Suppressor macrophage treated with lipopolysaccharide for 1 hour (primary cell): ENCODE measurements at regions not wholly inside any gene's neighbourhood (a gene's known extent, or its start where the extent isn't known, plus 50 kb on each side); places are given as distances from the start of the nearest gene placed in this dataset.
"Not testable (repeated sequence)": the region's sequence is repeated elsewhere in the genome, so short reads cannot be mapped to it uniquely, and the experiment has no call there.

ENCODE experiments used
- DNase-seq, 3 donors: peaks; one replicate each; pipeline ENCODE4 v3.0.0-alpha.2; 2020 to 2022

GRCh38 chr12:9304540-9304939, 96.3 kb upstream of the PZP start:
- not testable (repeated sequence) for DNase-seq

- not testable (repeated sequence) for DNase-seq
These were observed 87.7 kb upstream of the PZP start for GRCh38 chr12:9295872-9296271.

- not testable (repeated sequence) for DNase-seq
These were observed 86.0 kb upstream of the PZP start for GRCh38 chr12:9294072-9294620.

GRCh38 chr12:9293391-9293790, 85.2 kb upstream of the PZP start:
- not testable (repeated sequence) for DNase-seq

- DNase-seq = not testable (repeated sequence)
These were observed 81.8 kb upstream of the PZP start for GRCh38 chr12:9289984-9290383.

GRCh38 chr12:9284724-9285123, 76.5 kb upstream of the PZP start:
- not testable (repeated sequence) for DNase-seq

- not testable (repeated sequence) for DNase-seq
These were observed 76.0 kb upstream of the PZP start for GRCh38 chr12:9284197-9284596.

GRCh38 chr12:9283346-9284095, 75.3 kb upstream of the PZP start:
- peak; percentile 82 to 83 (median 83) for DNase-seq

- no peak for DNase-seq
These were observed 68.8 kb upstream of the PZP start for GRCh38 chr12:9276990-9277389.

GRCh38 chr12:9273276-9273675, 65.1 kb upstream of the PZP start:
- DNase-seq = no peak

- DNase-seq = no peak
These were observed 63.7 kb upstream of the PZP start for GRCh38 chr12:9271875-9272274.

GRCh38 chr12:9264546-9264945, 56.4 kb upstream of the PZP start:
- DNase-seq = no peak

- no peak for DNase-seq
These were observed 52.7 kb upstream of the PZP start for GRCh38 chr12:9260931-9261330.

GRCh38 chr12:9258676-9259075, 50.5 kb upstream of the PZP start:
- no peak for DNase-seq
